ENCODE measurements at regions not wholly inside any gene's neighbourhood (a gene's known extent, or its start where the extent isn't known, plus 50 kb on each side); places are given as distances from the start of the nearest gene placed in this dataset.
"Not testable (repeated sequence)": the region's sequence is repeated elsewhere in the genome, so short reads cannot be mapped to it uniquely, and the experiment has no call there.

DNA sequence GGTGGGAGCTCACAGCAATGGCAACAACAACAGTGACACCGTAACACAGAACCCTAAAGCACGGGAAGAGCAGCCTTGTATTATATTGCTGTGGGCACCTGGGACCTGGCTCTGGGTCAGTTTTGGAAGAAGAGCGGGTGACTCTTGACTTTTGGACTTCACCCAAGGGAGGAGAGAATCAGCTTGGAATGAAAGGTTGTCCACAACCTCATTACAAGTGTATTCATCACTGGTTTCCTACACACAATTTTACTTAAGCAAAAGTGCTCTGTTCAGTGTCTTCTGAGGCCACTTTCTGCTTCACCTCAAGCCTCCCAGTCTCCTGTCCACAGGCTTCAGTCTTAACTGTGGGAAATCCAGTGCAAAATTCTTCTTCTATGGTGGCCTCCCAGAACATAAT is 263.8 kb downstream of the KCNE4 start:
- Histone ChIP-seq H3K27me3 (peaks cover 5% of the 10 kb centered on the region; the same call in 1 of the 2 replicates), H3K36me3 (no peaks in the 10 kb centered on the region), H3K4me3 (no peak overlapping the region), H3K27ac (no peak overlapping the region), H3K9me3 (replicated peaks) (no peaks in the 10 kb centered on the region), H3K4me1 (no peaks in the 10 kb centered on the region)
- no peak for DNase-seq

DNA sequence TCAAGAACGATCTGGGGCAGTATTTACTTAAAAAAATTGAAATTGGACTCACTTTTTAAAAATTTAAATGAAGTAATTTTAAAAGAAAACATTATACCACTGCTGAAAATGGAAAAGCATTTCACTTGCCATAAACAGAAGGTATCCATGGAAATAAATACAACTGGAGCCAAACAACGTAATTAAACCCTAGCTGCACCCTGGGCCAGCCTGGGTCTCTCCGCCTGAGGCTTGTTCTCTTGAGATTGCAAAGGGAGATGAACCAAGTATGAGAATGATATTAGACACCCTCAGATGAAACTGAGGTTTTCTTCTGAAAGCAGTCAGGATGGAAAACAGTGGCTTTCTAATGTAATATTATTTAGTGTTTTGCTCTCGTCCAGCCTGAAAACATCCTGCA is 264.4 kb downstream of the KCNE4 start:
- Histone ChIP-seq H3K4me1 (no peaks in the 10 kb centered on the region), H3K9me3 (replicated peaks) (no peaks in the 10 kb centered on the region), H3K4me3 (no peak overlapping the region), H3K36me3 (no peaks in the 10 kb centered on the region), H3K27ac (no peak overlapping the region), H3K27me3 (peaks cover 5% of the 10 kb centered on the region; the same call in 1 of the 2 replicates)
- no peak for DNase-seq

DNA sequence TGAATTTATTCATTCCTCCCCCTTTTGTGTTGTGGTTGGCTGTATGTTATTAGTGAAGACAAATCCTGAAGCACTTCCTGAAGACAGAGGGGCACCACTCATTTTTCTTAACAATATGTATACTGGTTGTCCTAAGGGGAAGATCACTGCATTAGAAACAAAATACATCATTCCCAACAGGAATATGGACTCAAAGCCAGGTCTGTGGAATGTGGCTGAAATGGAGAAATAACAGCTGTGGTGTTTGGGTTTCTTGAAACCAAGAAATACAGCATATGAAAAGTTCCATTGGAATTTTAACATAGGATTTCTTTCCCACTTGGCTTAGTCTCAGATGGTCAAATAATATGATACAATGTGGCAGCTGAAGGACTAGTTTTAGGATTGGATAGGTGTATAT is 267.6 kb downstream of the KCNE4 start:
- H3K36me3 ChIP-seq = no peaks in the 10 kb centered on the region
- no peaks in the 10 kb centered on the region for H3K4me1 ChIP-seq
- H3K27me3 ChIP-seq = peaks cover 5% of the 10 kb centered on the region; the same call in 1 of the 2 replicates
- no peak for DNase-seq
- H3K27ac ChIP-seq = no peak overlapping the region
- no peak overlapping the region for H3K4me3 ChIP-seq
- H3K9me3 ChIP-seq (replicated peaks) = no peaks in the 10 kb centered on the region

DNA sequence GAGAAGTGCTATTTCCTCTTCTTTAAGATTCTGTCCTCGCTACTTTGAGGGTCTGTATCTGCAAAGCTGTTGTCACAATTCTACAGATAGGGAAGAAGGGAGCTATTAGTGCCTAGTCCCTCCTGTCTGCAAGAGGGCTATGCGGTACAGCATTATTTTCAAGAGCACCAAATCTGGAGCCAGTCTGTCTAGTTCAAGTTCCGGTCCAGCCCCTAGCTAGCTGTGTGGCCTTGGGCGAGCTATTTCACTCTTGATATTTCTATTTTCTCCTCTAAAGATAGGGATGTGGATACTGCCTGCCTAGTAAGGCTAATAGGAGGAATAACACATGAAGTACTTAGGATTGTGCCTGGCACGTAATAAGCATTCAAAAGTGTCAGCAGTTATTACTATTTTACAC is 272.4 kb downstream of the KCNE4 start:
- no peak overlapping the region for H3K4me3 ChIP-seq
- H3K9me3 ChIP-seq (replicated peaks) = no peaks in the 10 kb centered on the region
- no peaks in the 10 kb centered on the region for H3K4me1 ChIP-seq
- H3K36me3 ChIP-seq = no peaks in the 10 kb centered on the region
- no peak for DNase-seq
- H3K27ac ChIP-seq = no peak overlapping the region
- no peaks in the 10 kb centered on the region for H3K27me3 ChIP-seq

DNA sequence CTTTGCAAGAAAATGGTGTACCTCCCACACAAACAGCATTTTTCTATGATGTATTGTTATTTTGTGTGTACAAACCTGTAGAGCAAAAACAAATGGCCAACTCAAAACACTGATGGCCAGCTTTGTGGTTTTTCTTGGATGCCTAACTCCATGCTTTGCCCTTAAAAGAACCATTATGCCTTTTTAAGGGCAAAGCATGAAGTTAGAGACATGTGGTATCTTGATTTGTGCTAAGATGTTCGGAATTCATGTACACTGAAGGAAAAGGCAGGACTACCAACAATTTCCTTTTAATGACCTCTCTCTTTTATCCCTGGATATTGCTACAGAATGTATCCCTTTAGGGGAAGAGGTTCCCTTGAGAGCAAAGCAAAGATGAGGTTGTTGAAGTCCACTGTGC is 273.6 kb downstream of the SCG2 start:
- no peaks in the 10 kb centered on the region for H3K27me3 ChIP-seq
- H3K4me1 ChIP-seq = no peaks in the 10 kb centered on the region
- no peaks in the 10 kb centered on the region for H3K9me3 ChIP-seq (replicated peaks)
- DNase-seq = no peak
- no peak overlapping the region for H3K4me3 ChIP-seq
- H3K27ac ChIP-seq = no peak overlapping the region
- no peaks in the 10 kb centered on the region for H3K36me3 ChIP-seq

DNA sequence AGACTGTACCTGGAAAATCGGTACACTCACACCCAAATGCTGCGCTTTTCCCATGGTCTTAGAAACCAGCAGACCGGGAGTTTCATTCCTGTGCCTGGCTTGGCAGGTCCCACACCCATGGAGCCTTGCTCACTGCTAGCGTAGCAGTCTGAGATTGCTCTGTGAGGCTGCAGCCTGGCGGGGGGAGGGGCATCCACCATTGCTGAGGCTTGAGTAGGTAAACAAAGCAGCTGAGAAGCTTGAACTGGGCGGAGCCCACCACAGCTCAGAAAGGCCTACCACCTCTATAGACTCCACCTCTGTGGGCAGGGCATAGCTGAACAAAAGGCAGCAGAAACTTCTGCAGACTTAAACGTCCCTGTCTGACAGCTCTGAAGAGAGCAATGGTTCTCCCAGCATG is 271.4 kb downstream of the SCG2 start:
- DNase-seq; H3K36me3 ChIP-seq; H3K4me3 ChIP-seq; H3K27me3 ChIP-seq; H3K27ac ChIP-seq; H3K9me3 ChIP-seq (replicated peaks); H3K4me1 ChIP-seq: not testable (repeated sequence)

DNA sequence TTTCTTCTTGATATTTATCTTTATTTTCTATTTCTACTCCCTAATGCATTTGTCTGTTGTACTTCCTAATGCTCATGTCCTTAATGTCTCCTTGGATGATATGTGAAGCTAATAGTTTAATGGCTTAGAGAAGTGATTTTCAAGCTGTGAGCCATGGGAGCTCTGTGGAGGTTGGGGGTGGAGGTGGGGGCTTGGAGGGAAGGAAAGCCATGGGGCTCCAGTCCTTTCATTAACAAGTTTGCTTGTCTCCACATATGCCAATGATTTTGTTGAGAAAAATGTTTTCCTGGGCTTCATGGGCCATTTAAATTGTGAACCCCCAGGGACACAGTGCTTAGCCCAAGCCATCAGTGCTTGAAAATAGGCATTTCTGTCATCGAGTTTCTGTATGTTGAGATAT is 264.1 kb downstream of the SCG2 start:
- Histone ChIP-seq H3K27ac (no peak overlapping the region), H3K27me3 (no peaks in the 10 kb centered on the region), H3K4me3 (no peak overlapping the region), H3K9me3 (replicated peaks) (no peaks in the 10 kb centered on the region), H3K4me1 (no peaks in the 10 kb centered on the region), H3K36me3 (no peaks in the 10 kb centered on the region)
- no peak for DNase-seq

DNA sequence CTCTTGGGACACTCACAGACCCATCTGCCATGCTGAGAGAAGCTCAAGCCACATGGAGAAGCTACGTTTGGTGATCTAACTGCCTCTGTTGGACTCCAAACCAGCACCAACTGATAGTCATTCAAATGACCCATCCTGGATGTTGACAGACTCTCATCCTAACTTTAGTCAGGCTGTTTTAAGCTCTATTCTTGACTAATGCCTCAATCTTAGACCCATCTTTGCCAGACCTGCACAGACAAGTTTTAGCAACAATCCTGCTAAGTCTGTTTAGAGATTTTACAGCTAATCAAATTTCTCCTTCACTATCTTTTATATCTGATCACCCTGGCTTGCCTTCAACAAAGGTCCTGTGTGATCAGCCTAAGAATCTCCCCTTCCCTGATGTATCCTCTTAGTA is 245.1 kb downstream of the SCG2 start:
- H3K36me3 ChIP-seq = no peaks in the 10 kb centered on the region
- DNase-seq = no peak
- no peak overlapping the region for H3K4me3 ChIP-seq
- no peaks in the 10 kb centered on the region for H3K9me3 ChIP-seq (replicated peaks)
- 0 out of 2 replicates have a peak, but pooled peaks cover 3% of the 10 kb centered on the region for H3K27me3 ChIP-seq
- H3K27ac ChIP-seq = no peak overlapping the region
- no peaks in the 10 kb centered on the region for H3K4me1 ChIP-seq

DNA sequence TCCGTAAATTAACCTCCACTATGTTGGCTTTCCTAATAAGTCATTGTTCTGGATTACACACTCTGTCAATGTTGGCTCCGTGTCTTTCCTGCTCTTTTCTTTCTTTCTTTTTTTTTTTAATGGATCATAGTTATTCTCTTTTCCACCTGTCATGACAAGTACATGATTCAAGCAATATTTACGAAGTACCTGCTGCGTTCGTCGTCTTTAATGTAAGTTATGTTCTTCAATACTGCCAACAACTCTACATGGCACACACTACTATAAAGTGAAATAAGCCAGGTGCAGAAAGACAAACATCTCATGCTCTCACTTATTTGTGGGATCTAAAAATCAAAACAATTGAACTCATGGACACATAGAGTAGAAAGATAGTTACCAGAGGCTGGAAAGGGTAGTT is 239.1 kb downstream of the SCG2 start:
- Histone ChIP-seq H3K4me3 (no peak overlapping the region), H3K27me3 (peaks cover 14% of the 10 kb centered on the region; the same call in 1 of the 2 replicates), H3K9me3 (replicated peaks) (no peaks in the 10 kb centered on the region), H3K36me3 (no peaks in the 10 kb centered on the region), H3K4me1 (no peaks in the 10 kb centered on the region), H3K27ac (no peak overlapping the region)
- DNase-seq = no peak

DNA sequence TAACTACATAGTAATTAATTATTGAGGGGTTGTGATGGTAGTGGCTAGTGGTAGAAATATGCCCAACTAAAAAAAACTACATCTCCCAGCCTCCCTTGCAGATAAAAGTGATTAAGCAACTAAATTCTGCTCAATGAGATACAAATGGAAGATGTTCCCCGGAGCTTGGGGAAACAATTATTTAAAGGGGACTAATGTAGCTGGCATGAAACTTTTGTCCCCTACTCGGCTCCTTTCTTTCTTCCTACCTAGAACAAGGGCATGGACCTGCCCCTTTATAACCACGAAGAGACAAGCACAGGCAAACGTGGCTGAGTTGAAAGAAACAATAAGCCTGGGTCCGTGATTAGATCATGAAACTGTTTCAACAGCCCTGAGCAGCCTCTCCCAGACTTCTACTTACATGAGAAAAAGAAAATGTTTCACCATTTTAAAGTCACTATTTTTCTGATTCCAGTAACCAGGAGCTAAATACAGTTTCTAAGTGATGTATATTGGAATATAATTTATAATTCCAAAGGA is 236.9 kb downstream of the SCG2 start:
- Histone ChIP-seq H3K4me3 (no peak overlapping the region), H3K36me3 (no peaks in the 10 kb centered on the region), H3K27me3 (peaks cover 11% of the 10 kb centered on the region; the same call in 1 of the 2 replicates), H3K4me1 (no peaks in the 10 kb centered on the region), H3K27ac (no peak overlapping the region), H3K9me3 (replicated peaks) (no peaks in the 10 kb centered on the region)
- no peak for DNase-seq

DNA sequence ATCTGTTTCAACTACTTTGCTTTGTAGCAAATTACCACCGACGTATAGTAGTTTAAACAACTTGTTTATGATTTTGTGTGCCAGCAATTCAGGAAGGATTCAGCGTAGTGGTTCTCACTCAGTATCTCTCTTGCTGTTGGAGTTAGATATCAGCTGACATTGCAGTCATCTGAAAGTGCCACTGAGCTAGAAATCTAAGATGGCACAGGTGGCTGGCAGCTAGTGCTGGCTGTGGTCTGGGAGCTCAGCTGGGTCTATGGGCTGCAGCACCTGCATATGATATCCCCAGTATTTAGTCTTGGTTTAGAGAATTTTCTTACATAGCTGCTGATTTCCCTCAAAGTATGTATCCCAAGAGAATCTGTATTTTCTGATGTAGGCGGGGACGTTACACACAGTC is 235.6 kb downstream of the SCG2 start:
- DNase-seq = no peak
- Histone ChIP-seq H3K9me3 (replicated peaks) (no peaks in the 10 kb centered on the region), H3K4me1 (no peaks in the 10 kb centered on the region), H3K27ac (no peak overlapping the region), H3K36me3 (no peaks in the 10 kb centered on the region), H3K27me3 (peaks cover 11% of the 10 kb centered on the region; the same call in 1 of the 2 replicates), H3K4me3 (no peak overlapping the region)

DNA sequence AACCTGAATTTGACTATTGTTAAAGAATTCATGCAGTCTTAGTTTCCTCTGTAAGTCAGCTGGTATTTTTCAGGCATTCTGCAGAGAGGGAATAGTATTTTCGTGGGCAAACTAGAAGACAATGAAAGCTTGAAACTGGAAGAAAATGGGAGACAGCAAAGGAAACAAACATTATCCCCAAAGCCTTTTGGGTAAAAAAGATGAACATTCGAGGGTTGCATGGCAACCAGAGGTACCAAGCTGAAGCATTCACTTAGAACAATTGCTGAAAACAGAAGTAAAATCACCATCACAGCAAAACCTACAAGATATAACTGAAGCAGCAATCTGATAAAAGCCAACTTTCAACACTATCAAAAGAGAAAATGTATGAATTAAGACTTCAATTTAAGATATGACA is 233.7 kb downstream of the SCG2 start:
- no peak for DNase-seq
- Histone ChIP-seq H3K27ac (no peak overlapping the region), H3K36me3 (no peaks in the 10 kb centered on the region), H3K27me3 (peaks cover 11% of the 10 kb centered on the region; the same call in 1 of the 2 replicates), H3K4me1 (no peaks in the 10 kb centered on the region), H3K9me3 (replicated peaks) (no peaks in the 10 kb centered on the region), H3K4me3 (no peak overlapping the region)

DNA sequence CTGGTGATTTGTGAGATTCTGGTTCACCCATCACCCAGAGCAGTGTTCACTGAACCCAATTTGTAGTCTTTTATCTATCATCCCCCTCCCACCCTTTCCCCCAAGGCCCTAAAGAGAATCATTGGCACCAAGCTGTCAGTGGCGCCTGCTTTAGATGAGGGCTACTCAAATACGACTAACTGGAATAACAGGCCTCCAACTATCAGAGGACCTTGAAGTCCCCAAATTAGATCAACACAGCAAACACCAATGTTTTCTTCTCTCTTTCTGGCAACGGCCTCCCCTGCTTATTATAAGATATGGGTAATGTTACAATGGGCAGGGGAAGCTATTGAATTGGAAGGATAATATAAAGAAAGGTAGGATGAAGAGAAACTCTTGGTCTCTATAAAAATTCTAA is 232.3 kb downstream of the SCG2 start:
- Histone ChIP-seq H3K4me3 (no peak overlapping the region), H3K9me3 (replicated peaks) (no peaks in the 10 kb centered on the region), H3K4me1 (no peaks in the 10 kb centered on the region), H3K27ac (no peak overlapping the region), H3K36me3 (no peaks in the 10 kb centered on the region), H3K27me3 (peaks cover 7% of the 10 kb centered on the region; the same call in 1 of the 2 replicates)
- DNase-seq = no peak

DNA sequence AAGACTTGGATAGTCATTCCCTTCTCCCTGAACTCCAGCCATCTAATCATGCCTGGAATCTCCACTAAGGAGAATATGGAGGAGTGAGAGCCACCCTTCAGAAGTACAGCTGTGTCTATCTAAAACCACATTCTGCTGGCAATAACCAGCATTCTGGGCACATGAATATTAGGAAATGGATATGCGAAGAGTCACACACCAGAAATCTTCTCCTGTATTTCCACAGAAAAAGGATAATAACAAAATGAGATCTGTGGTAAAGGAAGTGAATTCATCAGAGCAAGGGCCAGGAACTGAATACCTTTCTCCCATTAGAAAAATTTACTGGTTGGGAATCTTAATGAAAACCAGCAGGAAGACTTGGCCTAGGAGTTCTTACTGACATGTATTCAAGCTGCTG is 218.8 kb downstream of the SCG2 start:
- no peak for DNase-seq
- no peaks in the 10 kb centered on the region for H3K9me3 ChIP-seq (replicated peaks)
- H3K36me3 ChIP-seq = no peaks in the 10 kb centered on the region
- H3K4me1 ChIP-seq = no peaks in the 10 kb centered on the region
- no peak overlapping the region for H3K27ac ChIP-seq
- no peak overlapping the region for H3K4me3 ChIP-seq
- H3K27me3 ChIP-seq = peaks cover 9% of the 10 kb centered on the region

DNA sequence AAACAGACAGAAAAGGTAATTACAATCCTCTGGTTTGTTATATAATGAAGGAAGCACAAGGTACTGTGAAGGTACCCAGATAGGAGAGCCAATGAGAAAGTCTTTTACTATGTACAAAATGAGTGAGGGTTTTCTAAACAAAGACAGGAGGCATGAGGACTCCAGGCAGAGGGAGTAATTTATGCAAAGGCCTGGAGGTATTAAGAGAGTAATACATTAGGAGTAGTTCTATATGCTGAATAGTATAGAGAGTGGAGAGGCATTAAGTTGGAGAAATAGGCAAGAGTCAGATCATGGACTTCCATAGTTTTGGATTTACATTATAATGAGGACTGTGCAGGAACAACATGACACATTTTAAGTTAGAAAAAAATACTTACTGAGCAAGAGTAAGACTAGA is 216.0 kb downstream of the SCG2 start:
- no peak overlapping the region for H3K4me3 ChIP-seq
- H3K9me3 ChIP-seq (replicated peaks) = no peaks in the 10 kb centered on the region

DNA sequence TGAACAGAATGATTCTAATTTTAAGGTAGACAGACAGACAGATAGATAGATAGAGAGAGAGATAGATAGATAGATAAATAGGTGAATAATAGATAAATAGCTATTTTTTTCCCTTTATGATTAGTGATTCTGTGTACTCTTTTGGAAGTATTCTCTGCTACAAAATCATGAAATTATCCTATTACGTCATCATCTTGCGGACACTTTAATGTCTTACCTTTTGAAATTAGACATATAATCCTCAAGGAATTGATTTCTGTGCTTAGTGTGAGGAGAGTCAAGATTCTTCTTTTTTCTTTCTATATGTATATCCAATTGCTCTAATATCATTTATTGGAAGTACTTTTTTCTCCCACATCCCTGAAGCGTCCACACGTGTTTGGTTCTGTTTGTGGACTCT is 215.2 kb downstream of the SCG2 start:
- H3K4me1 ChIP-seq = no peaks in the 10 kb centered on the region
- no peak overlapping the region for H3K27ac ChIP-seq
- peaks cover 9% of the 10 kb centered on the region for H3K27me3 ChIP-seq
- no peak overlapping the region for H3K4me3 ChIP-seq
- DNase-seq = no peak
- H3K36me3 ChIP-seq = no peaks in the 10 kb centered on the region
- H3K9me3 ChIP-seq (replicated peaks) = no peaks in the 10 kb centered on the region

More for the DNA sequence above, 216.0 kb downstream of the SCG2 start:
- Histone ChIP-seq H3K4me1 (no peaks in the 10 kb centered on the region), H3K27ac (no peak overlapping the region), H3K27me3 (peaks cover 9% of the 10 kb centered on the region), H3K36me3 (no peaks in the 10 kb centered on the region)
- no peak for DNase-seq

Measured in SJCRH30 (cell line).